HFFc6 (cell line): ENCODE measurements at regions not wholly inside any gene's neighbourhood (a gene's known extent, or its start where the extent isn't known, plus 50 kb on each side); places are given as distances from the start of the nearest gene placed in this dataset.
"Not testable (repeated sequence)": the region's sequence is repeated elsewhere in the genome, so short reads cannot be mapped to it uniquely, and the experiment has no call there.

ENCODE experiments used
- DNase-seq: peaks from one replicate; pipeline ENCODE4 v3.0.0-alpha.2; 2018
- H3K27ac Mint-ChIP-seq: 2 replicates; pipeline ENCODE4 v1.8.0; 2020; ENCODE audit warnings: mild to moderate bottlenecking, mixed read lengths
- H3K27me3 Mint-ChIP-seq: 2 replicates; pipeline ENCODE4 v1.8.0; 2021; ENCODE audit warnings: mild to moderate bottlenecking, moderate library complexity, mixed read lengths; ENCODE audit not compliant: insufficient read depth
- H3K36me3 Mint-ChIP-seq: 2 replicates; pipeline ENCODE4 v1.8.0; 2021; ENCODE audit warnings: low read depth, mixed read lengths
- H3K4me1 Mint-ChIP-seq: 2 replicates; pipeline ENCODE4 v1.8.0; 2020; ENCODE audit warnings: low read depth, mixed read lengths
- H3K4me3 Mint-ChIP-seq: 2 replicates; pipeline ENCODE4 v1.8.0; 2020; ENCODE audit warnings: mild to moderate bottlenecking, moderate library complexity, mixed read lengths
- H3K9me3 Mint-ChIP-seq: 2 replicates; pipeline ENCODE4 v1.8.0; 2020; ENCODE audit warnings: mild to moderate bottlenecking, mixed read lengths
- CTCF ChIP-seq: fragments of 200-600 bp; sonication (generic); IDR thresholded peaks from 2 replicates; pipeline ENCODE4 v1.5.0; 2021; ENCODE audit warnings: antibody characterized with exemption, mild to moderate bottlenecking

- Mint-ChIP-seq H3K36me3 (peaks cover 5% of the 10 kb centered on the region), H3K9me3 (no peaks in the 10 kb centered on the region), H3K4me3 (no peak overlapping the region), H3K27me3 (no peaks in the 10 kb centered on the region), H3K4me1 (peaks cover 12% of the 10 kb centered on the region), H3K27ac (no peak overlapping the region)
- no peak for TF ChIP-seq CTCF
- DNase-seq = no peak
Observed at GRCh38 chrY:19601113-19601512, 143.4 kb downstream of the KDM5D start.

- Mint-ChIP-seq H3K4me3 (no peak overlapping the region), H3K36me3 (peaks cover 5% of the 10 kb centered on the region), H3K27me3 (no peaks in the 10 kb centered on the region), H3K9me3 (no peaks in the 10 kb centered on the region), H3K27ac (no peak overlapping the region), H3K4me1 (peaks cover 12% of the 10 kb centered on the region)
- TF ChIP-seq CTCF = no peak
- peak; percentile 47 for DNase-seq
Observed at GRCh38 chrY:19600711-19601110, 143.8 kb downstream of the KDM5D start.

- no peak for DNase-seq
- H3K27ac Mint-ChIP-seq = no peak overlapping the region
- H3K4me3 Mint-ChIP-seq = no peak overlapping the region
- H3K9me3 Mint-ChIP-seq = no peaks in the 10 kb centered on the region
- TF ChIP-seq CTCF = no peak
- peaks cover 3% of the 10 kb centered on the region for H3K4me1 Mint-ChIP-seq
- H3K36me3 Mint-ChIP-seq = no peaks in the 10 kb centered on the region
- H3K27me3 Mint-ChIP-seq = no peaks in the 10 kb centered on the region
Observed at GRCh38 chrY:19590235-19590634, 154.3 kb downstream of the KDM5D start.

GRCh38 chrY:19589664-19590063 is 154.9 kb downstream of the KDM5D start:
- TF ChIP-seq CTCF = no peak

GRCh38 chrY:19587311-19587710 is 157.2 kb downstream of the KDM5D start:
- H3K27ac Mint-ChIP-seq = no peak overlapping the region
- peaks cover 5% of the 10 kb centered on the region; the same call in 1 of the 2 replicates for H3K36me3 Mint-ChIP-seq
- no peaks in the 10 kb centered on the region for H3K27me3 Mint-ChIP-seq
- H3K9me3 Mint-ChIP-seq = no peaks in the 10 kb centered on the region
- H3K4me1 Mint-ChIP-seq = peaks cover 14% of the 10 kb centered on the region
- no peak for TF ChIP-seq CTCF
- no peak overlapping the region for H3K4me3 Mint-ChIP-seq
- DNase-seq = no peak

More at GRCh38 chrY:19589664-19590063, 154.9 kb downstream of the KDM5D start:
- peaks cover 5% of the 10 kb centered on the region; the same call in 1 of the 2 replicates for H3K36me3 Mint-ChIP-seq
- no peak for DNase-seq
- H3K27me3 Mint-ChIP-seq = no peaks in the 10 kb centered on the region
- peaks cover 8% of the 10 kb centered on the region for H3K4me1 Mint-ChIP-seq
- no peaks in the 10 kb centered on the region for H3K9me3 Mint-ChIP-seq
- H3K4me3 Mint-ChIP-seq = no peak overlapping the region
- no peak overlapping the region for H3K27ac Mint-ChIP-seq

GRCh38 chrY:19580990-19581389 is 163.5 kb downstream of the KDM5D start:
- DNase-seq, H3K9me3 Mint-ChIP-seq, H3K27me3 Mint-ChIP-seq, H3K4me3 Mint-ChIP-seq, H3K27ac Mint-ChIP-seq: not testable (repeated sequence)
- Mint-ChIP-seq H3K4me1 (peaks cover 21% of the 10 kb centered on the region), H3K36me3 (peaks cover 11% of the 10 kb centered on the region)
